HG02973 (cell line): ENCODE measurements at regions not wholly inside any gene's neighbourhood (a gene's known extent, or its start where the extent isn't known, plus 50 kb on each side); places are given as distances from the start of the nearest gene placed in this dataset.

Source experiments
- ATAC-seq: cut with Tn5 transposase; IDR thresholded peaks from one replicate; pipeline ENCODE4 v1.9.1; 2021; ENCODE audit warnings: moderate library complexity; ENCODE audit not compliant: unreplicated experiment

GRCh38 chr2:23220513-23221094, 164.4 kb upstream of the KLHL29 start:
- ATAC-seq = no peak

GRCh38 chr2:23221236-23221635, 163.7 kb upstream of the KLHL29 start:
- ATAC-seq = no peak

- no peak for ATAC-seq
Observed at GRCh38 chr2:23221901-23222300, 163.1 kb upstream of the KLHL29 start.

GRCh38 chr2:23230885-23231284, 154.1 kb upstream of the KLHL29 start:
- no peak for ATAC-seq

- ATAC-seq = no peak
Observed at GRCh38 chr2:23231865-23232264, 153.1 kb upstream of the KLHL29 start.

GRCh38 chr2:23235292-23235691, 149.7 kb upstream of the KLHL29 start:
- no peak for ATAC-seq

- ATAC-seq = no peak
Observed at GRCh38 chr2:23235736-23236135, 149.2 kb upstream of the KLHL29 start.

- no peak for ATAC-seq
Observed at GRCh38 chr2:23237147-23237546, 147.8 kb upstream of the KLHL29 start.

- ATAC-seq = no peak
Observed at GRCh38 chr2:23238011-23238657, 146.8 kb upstream of the KLHL29 start.

- no peak for ATAC-seq
Observed at GRCh38 chr2:23239374-23239773, 145.6 kb upstream of the KLHL29 start.

GRCh38 chr2:23241121-23241520, 143.9 kb upstream of the KLHL29 start:
- no peak for ATAC-seq

GRCh38 chr2:23241611-23242245, 143.3 kb upstream of the KLHL29 start:
- no peak for ATAC-seq

GRCh38 chr2:23243073-23243659, 141.8 kb upstream of the KLHL29 start:
- no peak for ATAC-seq

GRCh38 chr2:23244617-23245016, 140.4 kb upstream of the KLHL29 start:
- no peak for ATAC-seq

GRCh38 chr2:23246992-23247683, 137.8 kb upstream of the KLHL29 start:
- ATAC-seq = no peak

GRCh38 chr2:23248667-23249066, 136.3 kb upstream of the KLHL29 start:
- ATAC-seq = no peak

- ATAC-seq = no peak
Observed at GRCh38 chr2:23249348-23249747, 135.6 kb upstream of the KLHL29 start.

GRCh38 chr2:23250371-23250770, 134.6 kb upstream of the KLHL29 start:
- ATAC-seq = no peak

- ATAC-seq = no peak
Observed at GRCh38 chr2:23256643-23257042, 128.3 kb upstream of the KLHL29 start.

GRCh38 chr2:23260621-23261020, 124.4 kb upstream of the KLHL29 start:
- ATAC-seq = no peak

GRCh38 chr2:23268467-23269263, 116.3 kb upstream of the KLHL29 start:
- ATAC-seq = no peak
